ENCODE measurements at regions not wholly inside any gene's neighbourhood (a gene's known extent, or its start where the extent isn't known, plus 50 kb on each side); places are given as distances from the start of the nearest gene placed in this dataset.

DNA sequence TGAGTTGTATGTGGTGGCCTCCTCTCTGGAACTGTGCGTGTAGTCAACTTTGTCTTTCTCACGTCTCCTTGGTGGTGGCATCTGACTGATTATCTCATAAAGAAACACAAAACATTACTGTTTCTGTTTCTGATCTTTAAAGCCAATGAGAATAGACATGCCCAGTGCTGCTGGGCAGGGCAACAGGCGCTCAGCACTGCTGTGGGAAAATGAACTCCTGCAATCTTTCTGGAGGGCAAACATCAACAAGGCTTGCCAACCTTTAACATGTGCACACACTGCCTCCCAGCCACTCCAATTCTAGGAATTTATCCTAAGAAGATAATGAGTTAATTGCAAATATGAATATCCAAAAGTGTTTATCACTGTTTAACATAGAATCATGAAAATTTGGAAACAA lies 106.3 kb upstream of the CD93 start:
- TF ChIP-seq CTCF (IDR thresholded peaks at IDR 0.05; ENCODE audit: borderline replicate concordance): no peak
- Histone ChIP-seq H3K27ac (replicated peaks) (no peak overlapping the region), H3K4me3 (no peak overlapping the region), H3K4me1 (peaks cover 12% of the 10 kb centered on the region), H3K36me3 (no peaks in the 10 kb centered on the region), H3K27me3 (ENCODE audit: low read depth) (no peaks in the 10 kb centered on the region), H3K9me3 (replicated peaks) (peaks cover 6% of the 10 kb centered on the region)
- intact Hi-C loops (cut with micrococcal nuclease): no loop called here
- no peak for DNase-seq

- Histone ChIP-seq H3K4me3 (no peak overlapping the region), H3K4me1 (peaks cover 12% of the 10 kb centered on the region), H3K27ac (replicated peaks) (no peak overlapping the region), H3K36me3 (no peaks in the 10 kb centered on the region), H3K27me3 (ENCODE audit: low read depth) (no peaks in the 10 kb centered on the region), H3K9me3 (replicated peaks) (no peaks in the 10 kb centered on the region)
- DNase-seq: no peak
- intact Hi-C loops (cut with micrococcal nuclease): no loop called here
- TF ChIP-seq CTCF (IDR thresholded peaks at IDR 0.05; ENCODE audit: borderline replicate concordance): no peak
Measured at GRCh38 chr20:23190557-23190956, 104.4 kb upstream of the CD93 start.

- no peak for DNase-seq
- intact Hi-C loops (cut with micrococcal nuclease): no loop called here
Measured at GRCh38 chr20:23189854-23190253, 103.7 kb upstream of the CD93 start.

DNA sequence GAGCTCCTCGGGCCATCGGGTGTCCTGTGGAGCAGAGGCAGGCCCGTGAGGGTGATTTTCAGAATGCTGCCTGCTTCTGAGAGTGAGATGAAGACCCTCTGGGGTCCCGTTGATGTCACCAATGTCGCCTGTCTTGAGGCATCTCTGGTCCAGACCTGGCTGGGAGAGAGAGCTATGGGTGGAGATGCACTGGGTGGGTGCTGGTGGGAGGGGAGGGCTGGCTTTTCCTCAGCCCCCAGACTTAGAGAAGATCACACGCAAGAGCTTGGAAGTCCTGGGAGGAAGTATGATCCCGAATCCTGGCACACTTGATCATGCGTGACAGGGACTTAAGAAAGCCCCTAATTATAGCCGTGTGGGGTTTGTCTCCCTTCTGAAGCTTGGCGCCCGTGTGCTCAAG lies 103.2 kb upstream of the CD93 start:
- no peak for DNase-seq
- intact Hi-C loops (cut with micrococcal nuclease): no loop called here

More at GRCh38 chr20:23189854-23190253, 103.7 kb upstream of the CD93 start:
- Histone ChIP-seq H3K9me3 (replicated peaks) (no peaks in the 10 kb centered on the region), H3K27ac (replicated peaks) (no peak overlapping the region), H3K4me1 (peaks cover 12% of the 10 kb centered on the region), H3K4me3 (no peak overlapping the region), H3K27me3 (ENCODE audit: low read depth) (no peaks in the 10 kb centered on the region), H3K36me3 (no peaks in the 10 kb centered on the region)
- no peak for TF ChIP-seq CTCF (IDR thresholded peaks at IDR 0.05; ENCODE audit: borderline replicate concordance)

GRCh38 chr20:23188377-23189169 lies 102.4 kb upstream of the CD93 start:
- Histone ChIP-seq H3K27me3 (ENCODE audit: low read depth) (no peaks in the 10 kb centered on the region), H3K27ac (replicated peaks) (no peak overlapping the region), H3K4me1 (peaks cover 12% of the 10 kb centered on the region), H3K4me3 (no peak overlapping the region), H3K36me3 (no peaks in the 10 kb centered on the region), H3K9me3 (replicated peaks) (no peaks in the 10 kb centered on the region)
- no peak for DNase-seq
- TF ChIP-seq CTCF (IDR thresholded peaks at IDR 0.05; ENCODE audit: borderline replicate concordance): no peak
- intact Hi-C loops (cut with micrococcal nuclease): no loop called here

More for the DNA sequence above, 103.2 kb upstream of the CD93 start:
- Histone ChIP-seq H3K27ac (replicated peaks) (no peak overlapping the region), H3K4me3 (no peak overlapping the region), H3K27me3 (ENCODE audit: low read depth) (no peaks in the 10 kb centered on the region), H3K9me3 (replicated peaks) (no peaks in the 10 kb centered on the region), H3K4me1 (peaks cover 12% of the 10 kb centered on the region), H3K36me3 (no peaks in the 10 kb centered on the region)
- no peak for TF ChIP-seq CTCF (IDR thresholded peaks at IDR 0.05; ENCODE audit: borderline replicate concordance)
